ENCODE measurements at regions not wholly inside any gene's neighbourhood (a gene's known extent, or its start where the extent isn't known, plus 50 kb on each side); places are given as distances from the start of the nearest gene placed in this dataset.

DNA sequence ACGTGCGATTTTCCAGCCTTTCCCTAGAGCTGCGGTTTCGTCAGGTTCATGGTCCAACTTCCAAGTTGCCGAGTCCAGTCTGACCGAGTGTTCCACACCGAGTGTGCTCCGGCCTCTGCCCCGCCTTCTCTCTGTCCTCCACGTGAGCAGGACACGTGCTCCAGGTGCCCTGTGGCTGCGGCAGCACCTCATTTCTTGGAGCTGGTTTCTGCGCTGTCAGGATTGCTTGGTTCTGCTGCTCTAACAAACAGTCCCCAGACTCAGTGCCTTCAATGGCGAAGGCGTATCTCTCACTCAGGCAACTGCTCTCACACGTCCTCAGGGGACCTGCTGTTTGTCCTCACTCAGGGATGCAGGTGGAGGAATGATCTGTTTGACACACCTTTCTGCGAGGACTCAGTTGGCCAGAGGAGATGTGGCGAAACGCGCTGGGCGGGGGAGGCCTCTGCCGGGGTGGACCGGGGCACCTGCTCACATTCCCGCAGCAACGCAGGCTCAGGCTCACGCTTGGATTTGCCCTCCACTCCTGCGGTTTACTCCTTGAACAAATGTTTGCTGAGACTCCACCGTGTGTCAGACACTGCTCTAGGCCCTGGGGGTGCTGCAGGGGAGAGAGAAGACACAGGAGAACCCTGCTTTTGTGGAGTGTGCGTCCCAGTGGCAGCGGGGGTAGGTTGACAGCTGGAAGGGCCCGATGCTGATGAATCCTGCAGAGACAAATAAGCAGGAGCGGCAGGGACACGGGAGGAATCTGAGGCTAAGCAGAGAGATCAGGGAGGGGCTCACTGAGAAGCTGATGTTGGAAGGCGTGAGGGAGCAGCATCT, 63.4 kb upstream of the FBRSL1 start:
- Histone ChIP-seq H3K27me3 (ENCODE audit: insufficient read depth, low read depth, severe bottlenecking) (no peaks in the 10 kb centered on the region), H3K27ac (peak overlapping the region; percentile 38), H3K4me3 (ENCODE audit: low read depth, low read length) (no peak overlapping the region), H3K36me3 (peaks cover 18% of the 10 kb centered on the region), H3K9me3 (ENCODE audit: severe bottlenecking) (peaks cover 5% of the 10 kb centered on the region)
- peak; percentile 71 for DNase-seq
- TF ChIP-seq, protein P1, sequence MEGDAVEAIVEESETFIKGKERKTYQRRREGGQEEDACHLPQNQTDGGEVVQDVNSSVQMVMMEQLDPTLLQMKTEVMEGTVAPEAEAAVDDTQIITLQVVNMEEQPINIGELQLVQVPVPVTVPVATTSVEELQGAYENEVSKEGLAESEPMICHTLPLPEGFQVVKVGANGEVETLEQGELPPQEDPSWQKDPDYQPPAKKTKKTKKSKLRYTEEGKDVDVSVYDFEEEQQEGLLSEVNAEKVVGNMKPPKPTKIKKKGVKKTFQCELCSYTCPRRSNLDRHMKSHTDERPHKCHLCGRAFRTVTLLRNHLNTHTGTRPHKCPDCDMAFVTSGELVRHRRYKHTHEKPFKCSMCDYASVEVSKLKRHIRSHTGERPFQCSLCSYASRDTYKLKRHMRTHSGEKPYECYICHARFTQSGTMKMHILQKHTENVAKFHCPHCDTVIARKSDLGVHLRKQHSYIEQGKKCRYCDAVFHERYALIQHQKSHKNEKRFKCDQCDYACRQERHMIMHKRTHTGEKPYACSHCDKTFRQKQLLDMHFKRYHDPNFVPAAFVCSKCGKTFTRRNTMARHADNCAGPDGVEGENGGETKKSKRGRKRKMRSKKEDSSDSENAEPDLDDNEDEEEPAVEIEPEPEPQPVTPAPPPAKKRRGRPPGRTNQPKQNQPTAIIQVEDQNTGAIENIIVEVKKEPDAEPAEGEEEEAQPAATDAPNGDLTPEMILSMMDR (IDR thresholded peaks at IDR 0.05; ENCODE audit: low read depth, low read length): no peak

DNA sequence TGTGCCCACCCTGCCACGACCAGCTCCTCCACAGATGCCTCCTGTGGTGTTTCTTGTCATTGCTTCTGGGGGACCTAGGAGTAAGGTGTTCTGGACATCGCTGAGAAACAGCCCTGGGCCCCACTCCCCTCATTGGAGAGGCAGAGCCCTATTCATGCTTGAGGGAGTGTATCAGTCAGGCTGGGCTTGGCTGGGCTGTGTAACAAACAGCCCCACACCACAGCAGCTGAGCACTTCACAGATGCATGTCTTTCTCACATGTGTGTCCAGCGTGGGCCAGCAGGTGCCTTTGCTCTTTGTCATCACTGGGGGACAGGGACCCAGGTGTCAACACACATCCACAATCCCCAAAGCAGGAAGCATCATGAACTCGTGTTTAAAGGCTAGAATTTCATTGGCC, 65.1 kb upstream of the FBRSL1 start:
- DNase-seq: no peak
- TF ChIP-seq, protein P1 (IDR thresholded peaks at IDR 0.05; ENCODE audit: low read depth, low read length): no peak
- Histone ChIP-seq H3K4me3 (ENCODE audit: low read depth, low read length) (no peak overlapping the region), H3K27ac (no peak overlapping the region), H3K27me3 (ENCODE audit: insufficient read depth, low read depth, severe bottlenecking) (no peaks in the 10 kb centered on the region), H3K9me3 (ENCODE audit: severe bottlenecking) (peaks cover 5% of the 10 kb centered on the region), H3K36me3 (peaks cover 18% of the 10 kb centered on the region)

DNA sequence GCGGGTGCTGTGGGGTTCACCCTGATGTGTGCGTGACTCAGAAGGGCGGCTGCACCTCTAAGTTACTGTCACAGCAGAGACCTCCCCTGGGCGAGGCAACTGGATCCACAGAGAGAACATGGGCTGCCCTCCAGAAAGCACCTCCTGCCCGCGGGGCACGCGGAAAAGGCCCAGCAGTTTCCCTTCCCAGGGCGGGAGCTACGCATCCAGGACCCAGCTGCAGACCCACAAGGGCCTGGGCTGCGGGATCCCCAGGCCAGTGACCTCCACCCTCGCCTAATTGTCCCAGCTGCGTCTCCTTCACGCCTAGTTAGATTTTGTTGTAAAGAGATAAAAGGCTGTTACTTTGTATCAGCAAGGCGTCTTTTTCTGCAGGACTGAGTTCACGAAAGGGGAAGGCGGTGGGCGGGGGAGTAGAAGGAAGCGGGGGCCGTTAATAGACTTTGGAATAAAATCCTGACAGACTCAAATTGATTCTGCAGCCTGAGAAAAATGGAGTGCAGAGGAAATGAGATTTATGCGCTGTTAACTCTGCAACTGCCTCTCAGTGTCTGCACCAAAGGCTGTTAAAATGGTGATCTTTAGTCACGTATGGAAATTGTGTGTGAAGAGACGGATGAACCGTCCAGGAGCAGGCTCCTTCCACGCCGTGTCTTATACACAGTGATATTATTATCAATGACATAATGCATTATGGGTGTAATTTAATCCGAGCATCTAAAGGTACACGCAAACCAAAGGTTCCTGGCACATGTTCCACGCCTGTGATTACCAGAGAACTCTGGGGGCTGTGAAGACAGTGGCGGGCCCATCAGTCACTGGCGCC, 65.9 kb upstream of the FBRSL1 start:
- H3K9me3 ChIP-seq (ENCODE audit: severe bottlenecking): peaks cover 5% of the 10 kb centered on the region
- no peak for DNase-seq
- no peak overlapping the region; the same call in 1 of the 2 replicates for H3K27ac ChIP-seq
- no peaks in the 10 kb centered on the region for H3K27me3 ChIP-seq (ENCODE audit: insufficient read depth, low read depth, severe bottlenecking)
- TF ChIP-seq, protein P1 (IDR thresholded peaks at IDR 0.05; ENCODE audit: low read depth, low read length): no peak
- peaks cover 18% of the 10 kb centered on the region for H3K36me3 ChIP-seq
- H3K4me3 ChIP-seq (ENCODE audit: low read depth, low read length): no peak overlapping the region

DNA sequence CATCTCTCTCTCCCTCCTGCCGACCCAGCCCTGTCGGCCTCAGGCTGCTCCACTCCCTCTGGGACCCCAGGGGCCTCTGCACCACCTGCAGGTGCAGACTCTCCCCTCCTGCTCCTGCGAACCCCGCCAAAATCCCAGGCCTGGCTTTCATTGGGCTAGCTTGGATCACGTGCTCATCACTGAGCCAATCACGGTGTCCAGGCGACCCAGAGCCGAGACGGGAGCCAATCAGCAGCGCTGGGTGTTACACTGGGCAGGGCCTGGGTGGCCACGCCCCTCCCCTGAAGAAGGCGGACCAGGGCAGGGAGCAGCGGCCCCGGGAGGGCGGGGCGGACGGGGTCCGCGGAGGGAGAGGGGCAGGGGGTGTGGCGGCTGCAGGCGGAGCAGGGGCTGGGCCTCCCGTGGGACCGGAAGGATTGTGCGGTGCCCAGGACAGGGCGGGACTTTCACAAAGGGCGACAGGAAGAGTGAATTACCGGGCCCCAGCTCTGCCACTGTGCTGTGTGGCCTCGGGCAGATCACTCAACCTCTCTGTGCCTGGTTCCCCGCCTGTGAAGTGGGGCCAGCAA, 66.6 kb upstream of the FBRSL1 start:
- peaks cover 18% of the 10 kb centered on the region for H3K36me3 ChIP-seq
- TF ChIP-seq, protein P1 (IDR thresholded peaks at IDR 0.05; ENCODE audit: low read depth, low read length): no peak
- no peaks in the 10 kb centered on the region for H3K27me3 ChIP-seq (ENCODE audit: insufficient read depth, low read depth, severe bottlenecking)
- H3K27ac ChIP-seq: no peak overlapping the region
- no peak overlapping the region for H3K4me3 ChIP-seq (ENCODE audit: low read depth, low read length)
- peaks cover 5% of the 10 kb centered on the region for H3K9me3 ChIP-seq (ENCODE audit: severe bottlenecking)
- no peak for DNase-seq

DNA sequence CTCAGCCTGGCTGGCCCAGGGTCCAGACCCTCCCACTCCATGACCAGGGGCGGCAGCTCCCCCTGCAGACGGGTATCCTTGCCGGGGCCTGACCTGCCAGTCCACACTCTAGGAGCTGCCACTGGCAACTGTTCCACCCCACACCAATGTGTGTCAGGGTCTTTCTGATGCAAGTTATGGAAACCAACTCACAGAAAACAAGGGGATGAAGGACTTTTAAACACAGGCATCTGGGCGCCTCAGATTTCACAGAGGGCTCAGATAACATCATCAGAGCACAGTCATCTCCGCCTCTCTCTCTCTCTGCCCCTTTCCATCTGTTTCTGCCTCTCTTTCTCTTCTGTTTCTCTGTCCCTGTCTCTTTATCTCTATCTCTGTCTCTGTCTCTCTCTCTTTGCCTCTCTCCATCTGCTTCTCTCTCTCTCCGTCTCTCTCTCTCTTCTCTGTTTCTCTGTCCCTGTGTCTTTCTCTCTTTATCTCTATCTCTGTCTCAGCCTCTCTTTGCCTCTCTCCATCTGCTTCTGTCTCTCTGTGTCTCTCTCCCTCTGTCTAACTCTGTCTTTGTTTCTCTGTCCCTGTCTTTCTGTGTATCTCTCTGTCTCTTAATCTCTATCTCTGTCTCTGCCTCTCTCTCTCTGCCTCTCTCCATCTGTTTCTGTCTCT, 67.4 kb upstream of the FBRSL1 start:
- Histone ChIP-seq H3K27me3 (ENCODE audit: insufficient read depth, low read depth, severe bottlenecking) (no peaks in the 10 kb centered on the region), H3K36me3 (peaks cover 18% of the 10 kb centered on the region), H3K27ac (no peak overlapping the region; the same call in 1 of the 2 replicates), H3K4me3 (ENCODE audit: low read depth, low read length) (no peak overlapping the region), H3K9me3 (ENCODE audit: severe bottlenecking) (peaks cover 5% of the 10 kb centered on the region)
- peak; percentile 71 for DNase-seq
- TF ChIP-seq, protein P1 (IDR thresholded peaks at IDR 0.05; ENCODE audit: low read depth, low read length): peak; percentile 64
